GM18507 (cell line): ENCODE measurements at regions not wholly inside any gene's neighbourhood (a gene's known extent, or its start where the extent isn't known, plus 50 kb on each side); places are given as distances from the start of the nearest gene placed in this dataset.

Experiments
- DNase-seq: peaks from one replicate; pipeline ENCODE4 v3.0.0; 2011; ENCODE audit warnings: low read depth; ENCODE audit not compliant: insufficient read length; ENCODE audit errors: extremely low spot score
- FAIRE-seq: peaks from 2 replicates; lab custom pipeline; 2011; peaks lifted over from hg19 to GRCh38; lab: Jason Lieb, UNC

DNA sequence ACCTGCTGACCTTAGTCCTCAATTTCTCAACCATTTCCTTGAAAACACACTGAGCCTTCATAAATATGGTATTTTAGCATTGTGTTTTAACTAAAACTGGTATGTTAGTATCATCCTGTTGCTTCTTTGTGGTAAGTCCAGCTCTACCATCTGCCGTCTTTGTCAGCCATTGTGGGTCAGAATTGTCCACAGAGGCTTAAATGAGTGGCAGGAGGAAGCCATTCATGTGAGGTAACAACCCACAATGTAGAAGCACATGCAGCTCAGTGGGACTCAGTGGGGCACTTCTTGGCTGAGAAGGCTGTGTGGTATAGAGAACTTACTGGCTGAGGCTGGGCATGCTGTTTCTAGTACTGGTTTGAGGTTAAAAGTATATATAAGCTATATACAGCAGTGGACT is 149.2 kb upstream of the NR3C1 start:
- DNase-seq (no peak), FAIRE-seq (no peak)

DNA sequence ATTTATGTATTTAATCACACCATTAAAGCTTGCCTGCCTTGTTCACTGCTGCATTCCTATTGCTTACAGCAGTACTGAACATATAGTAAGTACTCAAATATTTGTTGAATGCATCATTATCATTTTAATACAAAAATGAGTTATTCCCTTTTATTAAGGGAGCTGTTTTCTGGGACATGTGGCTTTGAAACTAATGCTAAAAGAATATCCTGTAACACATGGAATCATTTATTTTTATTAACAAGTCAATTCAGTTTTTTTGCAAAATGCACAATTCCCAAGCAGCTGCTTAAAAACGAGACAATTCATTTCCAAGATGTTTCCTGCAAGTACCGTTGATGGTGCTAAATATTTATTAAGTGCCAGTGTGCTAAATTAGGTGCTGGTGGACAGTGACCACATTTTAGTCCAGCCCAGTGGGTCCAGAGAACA is 148.3 kb upstream of the NR3C1 start:
- DNase-seq = no peak
- FAIRE-seq = no peak

DNA sequence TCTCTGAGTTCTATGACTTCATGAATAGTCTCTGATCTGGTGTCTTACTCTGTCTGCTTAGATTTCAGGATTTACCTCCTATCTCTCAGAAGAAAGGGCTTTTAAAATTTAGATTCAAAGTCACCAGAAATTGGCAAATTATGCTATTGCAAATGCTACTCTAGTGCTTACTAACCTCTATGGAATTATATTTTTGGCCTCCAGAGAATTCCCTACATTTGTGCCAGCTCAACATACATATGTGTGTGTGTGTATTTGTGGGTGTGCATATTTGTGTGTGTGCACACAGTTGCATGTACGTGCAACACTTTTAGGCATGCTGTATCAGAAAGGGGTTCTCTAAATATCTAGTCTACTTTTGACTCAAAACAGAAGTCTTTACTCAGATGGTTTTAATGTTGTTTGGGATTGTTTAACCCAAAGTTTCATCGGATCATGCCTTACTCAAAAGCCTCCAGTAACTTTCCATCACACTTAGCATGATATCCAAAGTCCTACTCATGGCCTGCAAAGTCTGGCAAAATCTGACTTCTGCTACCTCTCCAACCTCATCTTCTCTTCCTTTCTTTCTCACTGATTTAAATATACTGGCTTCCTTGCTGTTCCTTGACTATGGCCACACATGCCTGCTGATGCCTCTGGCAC is 147.6 kb upstream of the NR3C1 start:
- DNase-seq = no peak
- no peak for FAIRE-seq

DNA sequence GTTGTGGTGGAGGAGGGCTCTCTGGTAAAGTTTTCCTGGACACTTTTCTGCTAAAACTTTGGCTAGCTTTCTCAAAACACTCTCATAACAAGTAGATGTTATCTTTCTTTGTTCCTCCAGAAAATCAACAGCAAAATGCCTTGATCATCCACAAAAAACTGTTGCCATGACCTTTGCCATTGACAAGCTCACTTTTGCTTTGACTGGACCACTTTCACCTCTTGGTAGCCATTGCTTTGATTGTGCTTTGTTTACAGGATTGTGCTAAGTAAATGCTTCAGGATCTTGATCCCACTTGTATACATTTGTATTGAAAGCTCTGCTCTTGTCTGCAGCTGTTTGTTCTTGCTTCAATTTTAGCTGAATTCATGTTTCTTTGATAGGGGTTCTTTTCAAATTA is 143.9 kb upstream of the NR3C1 start:
- FAIRE-seq (no peak), DNase-seq (no peak)

DNA sequence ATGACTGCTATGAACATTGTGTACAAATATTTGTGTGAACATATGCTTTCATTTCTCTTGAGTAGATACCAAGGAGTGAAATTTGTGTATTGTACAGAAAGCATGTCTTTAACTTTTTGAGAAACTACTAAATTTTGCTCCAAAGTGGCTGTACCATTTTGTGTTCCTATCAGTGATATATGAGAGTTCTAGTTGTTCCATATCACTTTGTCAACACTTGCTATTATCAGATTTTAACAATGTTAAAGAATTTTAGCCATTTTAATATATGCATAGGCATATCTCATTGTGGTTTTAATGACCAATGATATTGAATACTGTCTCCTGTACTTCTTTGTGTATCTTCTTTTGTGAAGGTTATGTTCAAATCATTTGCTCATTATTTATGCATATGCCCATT is 142.9 kb upstream of the NR3C1 start:
- FAIRE-seq = no peak
- no peak for DNase-seq

DNA sequence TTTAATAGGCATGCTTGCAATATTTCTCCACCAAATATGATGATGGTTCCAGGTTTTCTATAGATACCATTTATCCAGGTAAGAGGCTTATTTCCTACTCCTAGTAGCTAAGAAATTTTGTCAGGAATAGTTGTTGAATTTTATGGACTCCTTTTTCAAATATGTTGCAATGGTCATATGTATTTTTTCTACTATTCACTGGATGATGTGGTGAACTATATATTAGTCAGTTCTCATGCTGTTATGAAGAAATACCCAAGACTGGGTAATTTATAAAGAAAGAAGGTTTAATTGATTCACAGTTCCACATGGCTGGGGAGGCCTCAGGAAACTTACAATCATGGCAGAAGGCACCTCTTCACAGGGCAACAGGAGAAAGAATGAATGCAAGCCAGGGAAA is 141.1 kb upstream of the NR3C1 start:
- FAIRE-seq = no peak

DNA sequence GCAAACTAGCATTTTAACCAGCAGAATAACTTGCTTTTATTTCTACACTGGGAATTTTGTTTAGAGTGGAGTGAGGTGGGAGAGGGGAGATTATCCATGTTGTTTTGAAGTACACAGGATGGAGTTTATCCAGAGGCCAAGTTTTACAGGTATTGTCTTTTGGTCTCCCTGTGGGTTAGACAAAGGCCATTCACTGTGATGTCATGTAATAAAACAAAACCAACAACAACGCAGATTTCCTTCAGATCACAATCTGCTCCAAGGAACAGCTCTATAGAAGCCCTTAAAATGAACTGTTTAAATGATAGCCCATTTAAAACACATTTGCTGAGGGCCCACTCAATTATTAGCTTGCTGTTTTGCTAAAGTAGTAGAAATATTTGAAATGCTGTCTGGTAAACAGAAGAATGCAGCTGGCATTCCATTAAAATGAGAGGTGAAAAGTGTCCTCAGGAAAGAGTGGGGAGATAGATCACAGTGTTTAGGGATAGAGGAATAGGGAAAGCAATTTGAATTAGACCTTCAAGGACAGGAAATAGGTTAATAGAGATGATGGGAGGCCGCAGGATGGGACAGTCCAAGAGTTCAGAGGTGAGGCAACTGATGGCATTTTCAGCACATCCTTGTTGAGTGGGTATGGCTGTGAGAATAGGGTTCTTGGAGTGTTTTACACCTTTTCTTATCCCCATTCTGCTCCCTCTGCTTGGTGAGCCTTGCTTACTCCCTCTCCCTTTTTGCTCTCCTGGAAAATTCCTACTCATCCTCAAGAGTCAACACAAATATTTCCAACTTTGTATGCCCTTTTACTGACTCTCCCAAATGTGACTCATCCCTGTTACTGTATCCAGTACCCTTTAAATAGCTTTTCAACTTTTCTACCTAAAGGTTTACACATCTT is 140.1 kb upstream of the NR3C1 start:
- no peak for FAIRE-seq
- DNase-seq = no peak

More for the DNA sequence above, 141.1 kb upstream of the NR3C1 start:
- no peak for DNase-seq

DNA sequence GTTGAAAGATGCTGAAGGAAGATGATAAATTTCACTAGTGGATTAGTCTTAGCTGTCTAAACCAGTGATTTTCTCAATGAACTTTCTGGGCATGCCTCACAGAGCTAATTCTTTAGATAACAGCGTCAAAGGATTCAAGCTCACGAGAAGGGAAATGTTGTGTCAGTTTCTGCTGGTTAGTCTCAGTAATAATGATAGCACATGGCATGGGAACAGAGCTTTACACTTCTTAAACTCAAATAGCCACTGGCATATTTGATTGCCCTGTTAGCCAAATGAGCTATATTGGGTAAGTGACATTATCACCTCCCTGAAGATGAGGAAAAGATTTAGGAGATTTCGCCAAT is 139.3 kb upstream of the NR3C1 start:
- no peak for DNase-seq
- FAIRE-seq = no peak

DNA sequence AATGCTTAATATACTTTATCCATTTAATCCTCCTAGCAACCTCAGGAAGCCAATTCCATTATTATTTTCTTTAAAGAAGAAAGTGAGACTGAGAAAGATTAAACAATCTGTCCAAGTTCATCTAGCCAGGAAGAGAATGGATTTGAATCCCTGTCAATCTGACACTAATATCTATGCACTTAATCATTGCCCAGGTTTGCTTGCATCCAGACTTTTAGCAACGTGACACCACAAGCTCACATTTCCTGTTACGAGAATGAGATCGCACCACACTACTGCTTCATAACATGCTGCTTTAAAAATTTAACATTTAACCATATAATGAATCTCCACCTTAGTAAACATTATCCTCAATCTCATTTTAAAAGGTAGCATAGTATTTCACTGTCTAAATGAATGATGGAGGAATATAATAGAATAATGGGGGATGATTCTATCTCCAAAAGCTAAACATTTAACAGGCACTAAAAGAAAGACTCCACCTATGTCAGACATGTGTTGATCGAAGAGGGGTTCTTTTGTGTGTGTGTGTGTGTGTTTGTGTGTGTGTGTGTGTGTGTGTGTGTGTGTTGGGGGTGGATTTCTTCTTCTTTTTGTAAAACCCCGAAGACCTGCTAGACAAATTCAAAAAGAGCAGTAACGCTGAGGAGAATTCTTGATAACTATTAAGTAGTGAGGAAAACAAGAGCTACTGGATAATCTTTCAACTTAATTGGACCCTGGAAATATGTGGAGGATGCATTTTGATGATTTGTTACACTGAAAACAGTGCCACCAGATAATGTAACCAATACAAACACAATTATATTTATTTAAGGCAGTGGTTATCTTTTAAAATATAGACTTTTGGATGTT is 138.7 kb upstream of the NR3C1 start:
- FAIRE-seq = no peak
- DNase-seq = no peak

DNA sequence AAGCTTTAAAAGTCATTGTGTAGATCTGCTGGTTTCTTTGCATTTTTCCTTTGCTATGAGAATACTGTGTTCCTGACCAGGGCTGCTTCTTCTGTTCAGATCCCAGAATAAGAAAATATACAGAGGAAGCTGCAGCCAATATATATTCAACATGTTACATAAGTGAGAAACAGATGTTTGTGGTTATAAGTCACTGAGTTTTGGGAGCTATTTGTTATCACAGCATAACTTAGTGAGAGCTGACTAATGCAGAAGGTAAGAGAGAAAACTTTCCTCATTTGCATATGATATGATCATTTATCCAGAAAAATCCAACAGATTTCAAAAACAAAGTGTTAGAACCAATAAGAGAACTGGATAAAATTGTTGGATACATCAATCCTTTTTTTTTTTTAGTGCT is 136.3 kb upstream of the NR3C1 start:
- FAIRE-seq (no peak), DNase-seq (no peak)

DNA sequence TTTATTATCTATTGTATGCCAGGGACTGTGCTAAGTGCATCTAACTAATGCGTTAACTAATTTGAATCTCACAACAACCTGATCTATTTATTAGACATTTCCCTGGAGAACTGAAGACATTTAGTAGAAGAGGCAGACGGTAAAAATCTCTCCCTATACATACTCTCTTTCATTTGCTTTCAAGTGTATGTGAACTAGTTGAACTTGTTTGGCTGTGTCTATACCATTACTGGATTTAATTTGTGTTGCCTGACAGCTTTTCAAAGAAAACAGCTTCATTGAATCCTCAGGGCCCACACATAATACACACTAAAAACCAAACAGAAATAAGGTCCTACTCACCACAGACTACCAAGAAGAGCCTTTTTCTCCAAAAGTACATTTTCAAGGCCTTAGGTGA is 133.6 kb upstream of the NR3C1 start:
- FAIRE-seq = peak; percentile 9
- no peak for DNase-seq

DNA sequence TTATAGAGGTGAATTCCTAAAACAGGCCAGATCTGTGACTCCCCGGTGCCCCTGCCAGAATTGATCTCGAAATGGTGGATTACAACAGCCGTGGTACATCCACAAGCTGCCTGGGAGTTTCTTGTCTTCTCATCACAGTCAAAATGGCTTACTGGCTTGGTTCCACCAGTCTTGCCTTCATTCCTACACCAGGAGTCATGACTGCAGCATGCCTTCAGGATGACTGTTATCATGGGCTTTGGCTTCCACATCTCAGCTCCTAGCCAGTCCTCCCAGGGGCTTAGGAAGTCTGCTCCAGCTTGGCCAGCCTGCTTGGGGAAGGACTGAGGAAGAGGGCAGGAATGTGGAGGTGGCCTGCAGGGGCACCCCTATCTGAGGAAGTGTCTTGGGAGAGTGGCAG is 132.9 kb upstream of the NR3C1 start:
- DNase-seq = no peak
- FAIRE-seq = no peak

DNA sequence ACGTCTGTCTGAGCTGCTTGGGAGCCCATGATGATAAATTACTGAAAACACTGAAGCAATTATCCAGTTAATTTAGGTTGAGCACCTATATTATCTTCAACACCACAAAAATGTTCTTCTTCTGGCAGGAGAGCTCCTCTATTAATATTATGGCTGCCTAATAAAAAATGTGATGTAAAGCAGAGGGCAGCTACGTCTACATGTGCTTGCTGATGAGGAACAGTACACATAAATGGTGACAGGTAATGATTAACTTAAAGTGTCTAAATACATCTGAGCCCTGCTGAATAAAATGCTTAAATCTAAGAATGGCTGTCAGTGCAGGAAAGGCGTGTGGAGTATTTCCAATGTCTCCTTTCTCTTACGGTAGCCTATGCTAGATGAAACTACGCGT is 131.3 kb upstream of the NR3C1 start:
- FAIRE-seq = no peak

DNA sequence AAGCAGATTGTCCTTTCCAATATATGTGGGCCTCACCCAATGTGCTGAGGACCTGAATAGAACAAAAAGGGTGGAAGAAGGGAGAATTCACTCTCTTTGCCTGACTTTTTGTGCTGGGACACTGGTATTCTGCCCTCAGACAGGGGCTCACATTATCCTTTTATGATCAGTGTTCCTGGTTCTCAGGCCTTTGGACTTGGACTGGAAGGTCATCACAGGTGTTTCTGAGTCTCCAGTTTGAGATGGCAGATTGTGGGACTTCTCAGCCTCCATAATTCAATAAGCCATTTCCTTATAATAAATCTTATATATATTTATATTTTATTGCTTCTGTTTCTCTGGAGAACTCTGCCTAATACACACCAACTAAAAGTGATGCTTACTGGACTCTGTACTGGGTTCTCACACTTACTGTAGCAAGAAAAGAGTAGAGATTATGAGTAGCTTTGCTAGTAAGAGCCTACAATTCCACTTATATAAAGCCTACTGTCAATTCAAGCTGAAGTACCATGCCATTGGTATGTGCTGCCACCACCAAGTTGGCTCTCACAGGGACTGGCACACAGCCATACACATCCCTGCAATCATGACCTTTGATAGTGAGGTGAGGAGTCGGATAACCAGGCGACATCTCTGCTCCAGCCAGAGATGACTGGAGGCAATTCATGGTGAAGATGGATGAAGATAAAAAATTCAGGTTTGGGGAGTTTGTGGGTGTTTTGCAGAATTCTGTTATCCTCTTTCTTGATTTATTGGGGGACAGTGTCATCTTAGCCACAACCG is 130.7 kb upstream of the NR3C1 start:
- FAIRE-seq = no peak
- DNase-seq = no peak

More for the DNA sequence above, 131.3 kb upstream of the NR3C1 start:
- DNase-seq = no peak

DNA sequence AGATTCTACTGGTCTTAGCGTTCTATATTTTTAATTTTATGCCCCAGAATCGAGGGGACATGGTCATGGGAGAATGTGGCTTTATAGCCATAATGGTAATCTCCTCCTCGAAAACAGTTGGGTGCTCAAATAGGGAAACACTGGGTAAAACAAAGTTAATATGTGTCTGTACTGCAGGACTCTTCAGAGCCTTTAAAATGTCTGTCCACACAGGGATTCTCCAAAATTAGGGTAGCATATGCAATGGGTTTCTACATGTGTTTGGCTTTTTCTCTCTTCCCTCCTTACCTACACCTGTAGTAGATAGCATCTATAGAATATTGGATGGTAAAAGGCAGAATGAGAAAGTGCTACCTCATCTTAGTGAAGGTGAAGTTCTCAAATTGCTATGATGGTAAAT is 130.0 kb upstream of the NR3C1 start:
- DNase-seq (no peak), FAIRE-seq (peak; percentile 45)

DNA sequence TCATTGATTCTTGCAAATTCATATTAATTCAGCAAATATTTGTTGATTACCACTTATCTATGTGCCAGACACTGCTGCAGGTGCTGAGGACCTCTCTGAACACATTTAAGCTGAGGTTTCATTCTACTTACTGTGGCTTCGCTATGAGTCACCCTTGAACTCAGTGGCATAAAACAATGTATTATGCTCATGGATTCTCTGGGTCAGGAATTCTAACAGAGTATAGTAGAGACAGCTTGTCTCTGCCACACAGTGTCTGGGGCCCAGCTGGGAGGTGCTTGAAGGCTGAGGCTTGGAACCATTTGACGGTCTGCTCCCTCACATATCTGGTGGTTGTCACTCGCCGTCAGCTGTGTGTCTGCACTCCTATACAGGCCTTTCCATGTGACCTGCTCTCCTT is 124.3 kb upstream of the NR3C1 start:
- no peak for DNase-seq
- no peak for FAIRE-seq

DNA sequence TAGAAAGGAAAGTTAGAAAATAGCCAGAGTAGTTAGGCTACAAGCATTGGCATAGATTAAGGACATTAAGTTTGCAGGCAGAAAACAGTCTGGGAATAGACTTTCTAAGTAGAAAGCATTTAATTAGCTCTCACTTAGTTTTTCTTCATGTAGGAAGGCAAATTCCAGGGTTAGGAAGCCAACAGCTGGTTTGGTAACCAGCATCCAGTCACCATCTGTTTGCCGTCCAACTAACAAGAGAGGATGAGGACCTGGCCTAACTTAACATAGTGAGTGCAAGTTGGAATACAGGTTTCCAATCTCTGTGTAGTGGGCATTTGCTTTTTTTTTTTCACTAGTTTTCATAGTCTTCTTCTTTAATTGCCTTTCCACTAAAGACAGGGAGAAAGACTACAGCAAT is 121.7 kb upstream of the NR3C1 start:
- DNase-seq (no peak), FAIRE-seq (no peak)

DNA sequence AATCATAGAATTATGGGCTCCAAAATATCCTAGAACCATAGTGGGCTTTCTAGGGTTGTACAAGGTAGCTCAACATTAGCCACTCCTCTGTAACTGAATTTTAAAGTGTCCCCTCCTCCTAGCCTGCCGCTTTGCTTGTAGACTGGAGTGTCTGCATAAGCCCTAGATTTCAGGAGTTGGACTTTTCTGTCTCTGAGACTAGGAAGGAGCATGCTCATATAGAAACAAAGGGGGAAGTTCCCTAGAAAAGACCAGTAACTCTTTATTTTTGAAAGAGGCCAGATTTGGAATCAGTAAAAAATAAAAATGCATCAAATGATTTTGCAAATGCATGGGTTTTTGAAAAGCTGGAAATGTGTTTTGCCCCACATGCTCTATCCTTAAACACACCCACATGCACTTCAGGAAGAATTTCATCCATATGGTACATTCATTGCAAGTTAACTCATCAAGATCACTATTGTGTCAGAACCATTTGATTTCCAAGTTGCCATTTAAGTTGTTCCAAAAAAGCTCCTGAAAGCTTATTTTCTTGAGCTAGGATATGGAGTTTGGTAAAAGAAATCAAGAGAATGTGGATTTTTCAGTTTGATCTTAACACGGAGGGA is 121.0 kb upstream of the NR3C1 start:
- DNase-seq = no peak
- no peak for FAIRE-seq

DNA sequence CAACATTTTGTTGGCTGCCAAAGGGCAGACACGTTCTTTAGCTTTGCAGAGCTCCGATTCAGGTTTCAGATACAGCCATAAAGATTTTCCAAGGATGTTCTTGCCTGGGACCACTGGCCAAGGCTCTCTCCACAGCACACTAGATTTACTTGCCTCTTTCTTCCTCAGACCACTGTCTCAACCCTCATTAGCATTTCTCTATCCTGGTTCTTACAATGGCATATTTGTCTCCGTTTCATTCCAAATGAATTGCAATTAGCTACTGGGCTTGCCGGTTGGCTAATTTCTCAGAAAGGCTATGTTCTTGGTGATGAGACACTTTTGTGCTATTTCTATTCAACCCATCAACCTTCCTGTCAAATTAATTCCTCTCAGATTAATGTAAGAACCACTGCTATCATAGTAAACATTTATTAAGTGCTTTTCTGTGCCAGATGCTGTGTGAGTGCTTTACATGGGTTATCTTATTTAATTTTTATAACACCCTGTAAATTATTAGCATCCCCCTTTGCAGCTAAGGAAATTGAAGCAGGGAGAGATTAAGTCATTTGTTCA is 118.4 kb upstream of the NR3C1 start:
- FAIRE-seq = no peak
- no peak for DNase-seq
